H9 (cell line): ENCODE measurements at regions not wholly inside any gene's neighbourhood (a gene's known extent, or its start where the extent isn't known, plus 50 kb on each side); places are given as distances from the start of the nearest gene placed in this dataset.

ENCODE experiments used
- DNase-seq: peaks from one replicate; pipeline ENCODE4 v3.0.0-alpha.2; 2017
- H2AFZ ChIP-seq: one replicate; pipeline ENCODE4 v1.6.1; 2013; ENCODE audit warnings: mild to moderate bottlenecking, low read length, control low read depth, moderate library complexity
- H2AK5ac ChIP-seq: 2 replicates; pipeline ENCODE4 v1.6.1; 2013; ENCODE audit warnings: low read length, control low read depth, mixed read lengths; ENCODE audit not compliant: insufficient read length
- H2BK120ac ChIP-seq: one replicate; pipeline ENCODE4 v1.6.1; 2013; ENCODE audit warnings: low read depth, mild to moderate bottlenecking, low read length, control low read depth, inconsistent platforms; ENCODE audit not compliant: poor library complexity, severe bottlenecking
- H2BK12ac ChIP-seq: 2 replicates; pipeline ENCODE4 v1.6.1; 2013; ENCODE audit warnings: low read length, control low read depth, mixed read lengths, low read depth; ENCODE audit not compliant: insufficient read length
- H2BK15ac ChIP-seq: 2 replicates; pipeline ENCODE4 v1.6.1; 2013; ENCODE audit warnings: low read depth, low read length, control low read depth
- H2BK20ac ChIP-seq: one replicate; pipeline ENCODE4 v1.6.1; 2013; ENCODE audit warnings: low read depth, mild to moderate bottlenecking, low read length, control low read depth, inconsistent platforms; ENCODE audit not compliant: poor library complexity, severe bottlenecking
- H2BK5ac ChIP-seq: 2 replicates; pipeline ENCODE4 v1.6.1; 2013; ENCODE audit warnings: low read length, control low read depth, mixed read lengths; ENCODE audit not compliant: insufficient read length
- H3K14ac ChIP-seq: 2 replicates; pipeline ENCODE4 v1.6.1; 2013; ENCODE audit warnings: low read length, control low read depth; ENCODE audit not compliant: insufficient read depth
- H3K18ac ChIP-seq: 2 replicates; pipeline ENCODE4 v1.6.1; 2013; ENCODE audit warnings: low read depth, mild to moderate bottlenecking, mixed read lengths, low read length, control low read depth; ENCODE audit not compliant: insufficient read length
- H3K23ac ChIP-seq: 2 replicates; pipeline ENCODE4 v1.6.1; 2013; ENCODE audit warnings: low read length, control low read depth, mixed read lengths, low read depth; ENCODE audit not compliant: insufficient read length
- H3K23me2 ChIP-seq: 2 replicates; pipeline ENCODE4 v1.6.1; 2013; ENCODE audit warnings: low read depth, mild to moderate bottlenecking, mixed read lengths, low read length, control low read depth; ENCODE audit not compliant: insufficient read length, poor library complexity, severe bottlenecking
- H3K27ac ChIP-seq: 2 replicates; pipeline ENCODE4 v1.5.1; 2013; ENCODE audit warnings: low read length, control low read depth, mixed read lengths, low read depth; ENCODE audit not compliant: insufficient read length
- H3K27me3 ChIP-seq: 2 replicates; pipeline ENCODE4 v1.6.1; 2013; ENCODE audit warnings: low read length, control low read depth, inconsistent platforms; ENCODE audit not compliant: insufficient read depth
- H3K4ac ChIP-seq: 2 replicates; pipeline ENCODE4 v1.6.1; 2013; ENCODE audit warnings: low read depth, mild to moderate bottlenecking, control low read depth, inconsistent platforms, low read length, moderate library complexity
- H3K4me1 ChIP-seq: 2 replicates; pipeline ENCODE4 v1.6.1; 2013; ENCODE audit warnings: low read length, control low read depth, inconsistent platforms; ENCODE audit not compliant: insufficient read depth
- H3K4me2 ChIP-seq: 2 replicates; pipeline ENCODE4 v1.6.1; 2013; ENCODE audit warnings: low read length, control low read depth, mixed read lengths; ENCODE audit not compliant: insufficient read length, insufficient read depth
- H3K56ac ChIP-seq: 2 replicates; pipeline ENCODE4 v1.6.1; 2013; ENCODE audit warnings: low read depth, mild to moderate bottlenecking, mixed read lengths, low read length, control low read depth; ENCODE audit not compliant: insufficient read length
- H3K79me1 ChIP-seq: 2 replicates; pipeline ENCODE4 v1.6.1; 2013; ENCODE audit warnings: low read depth, mild to moderate bottlenecking, moderate library complexity, low read length, control low read depth, inconsistent platforms; ENCODE audit not compliant: insufficient read depth, poor library complexity, severe bottlenecking
- H3K79me2 ChIP-seq: 2 replicates; pipeline ENCODE4 v1.6.1; 2013; ENCODE audit warnings: low read length, control low read depth, inconsistent platforms; ENCODE audit not compliant: insufficient read depth
- H3K9ac ChIP-seq: 2 replicates; pipeline ENCODE4 v1.6.1; 2013; ENCODE audit warnings: low read length, control low read depth, mixed read lengths; ENCODE audit not compliant: insufficient read length; ENCODE audit errors: extremely low read depth
- H3K9me3 ChIP-seq: one replicate; pipeline ENCODE4 v1.6.1; 2013; ENCODE audit warnings: low read depth, low read length, inconsistent platforms; ENCODE audit not compliant: control insufficient read depth
- H3T11ph ChIP-seq: one replicate; pipeline ENCODE4 v1.6.1; 2013; ENCODE audit warnings: mild to moderate bottlenecking, low read length, control low read depth, inconsistent platforms
- H4K20me1 ChIP-seq: one replicate; pipeline ENCODE4 v1.6.1; 2013; ENCODE audit not compliant: control insufficient read depth, insufficient read length, insufficient read depth
- H4K5ac ChIP-seq: 2 replicates; pipeline ENCODE4 v1.6.1; 2013; ENCODE audit warnings: low read depth, mild to moderate bottlenecking, mixed read lengths, low read length, control low read depth; ENCODE audit not compliant: insufficient read length
- H4K8ac ChIP-seq: replicated peaks from 2 replicates; pipeline ENCODE4 v1.6.1; 2013; ENCODE audit warnings: low read length, control low read depth, mixed read lengths, low read depth; ENCODE audit not compliant: insufficient read length
- H4K91ac ChIP-seq: 2 replicates; pipeline ENCODE4 v1.6.1; 2013; ENCODE audit warnings: low read depth, mild to moderate bottlenecking, moderate library complexity, mixed read lengths, low read length, control low read depth; ENCODE audit not compliant: insufficient read length
- H3K27ac Mint-ChIP-seq, 3 experiments: 2 replicates in 2 of 3; 3 replicates in 1 of 3; pipeline ENCODE4 v1.8.0; 2020 to 2021; ENCODE audit warnings: mixed read lengths in 3 of 3, mild to moderate bottlenecking in 1 of 3, moderate library complexity in 1 of 3
- H3K27me3 Mint-ChIP-seq: 2 replicates; pipeline ENCODE4 v1.8.0; 2021; ENCODE audit warnings: low read depth, mild to moderate bottlenecking, moderate library complexity, mixed read lengths
- H3K36me3 Mint-ChIP-seq, 3 experiments: 2 replicates in 2 of 3; 3 replicates in 1 of 3; pipeline ENCODE4 v1.8.0; 2020 to 2021; ENCODE audit warnings: low read depth in 3 of 3, mixed read lengths in 3 of 3; ENCODE audit not compliant: insufficient read depth in 1 of 3
- H3K4me1 Mint-ChIP-seq, 2 experiments: 2 replicates each; pipeline ENCODE4 v1.8.0; 2020; ENCODE audit warnings: mixed read lengths in 2 of 2
- H3K4me3 Mint-ChIP-seq, 2 experiments: 2 replicates in 1 of 2; 3 replicates in 1 of 2; pipeline ENCODE4 v1.8.0; 2020 to 2021; ENCODE audit warnings: mild to moderate bottlenecking in 2 of 2, mixed read lengths in 2 of 2, moderate library complexity in 1 of 2
- H3K9me3 Mint-ChIP-seq, 2 experiments: 2 replicates in 1 of 2; 3 replicates in 1 of 2; pipeline ENCODE4 v1.8.0; 2020; ENCODE audit warnings: mild to moderate bottlenecking in 2 of 2, mixed read lengths in 2 of 2, moderate library complexity in 1 of 2
- CTCF ChIP-seq: fragments of 200-600 bp; sonication (generic); conservative IDR thresholded peaks from 3 replicates; pipeline ENCODE4 v1.8.0; 2021; ENCODE audit warnings: antibody characterized with exemption, mild to moderate bottlenecking
- WGBS: extraction: QIAGEN DNeasy Blood & Tissue Kit; methylation state at CpG from one replicate; pipeline ENCODE4 v1.1.7; 2013; ENCODE audit warnings: missing lambda C conversion rate, low lambda C conversion rate, mixed read lengths; ENCODE audit not compliant: insufficient read length; ENCODE audit errors: extremely low coverage; 5-methylcytosine and 5-hydroxymethylcytosine counted together

- Histone ChIP-seq H4K20me1 (no peaks in the 10 kb centered on the region), H3K79me2 (no peaks in the 10 kb centered on the region), H3K79me1 (no peaks in the 10 kb centered on the region), H4K5ac (no peak overlapping the region), H2BK15ac (no peak overlapping the region), H3K18ac (no peak overlapping the region), H3K27me3 (no peaks in the 10 kb centered on the region), H3K27ac (no peak overlapping the region), H2BK12ac (no peak overlapping the region), H3K14ac (no peak overlapping the region), H3K23me2 (no peaks in the 10 kb centered on the region), H2BK120ac (no peak overlapping the region), H3K56ac (no peak overlapping the region), H3T11ph (no peak overlapping the region), H3K4ac (no peak overlapping the region), H3K4me1 (no peaks in the 10 kb centered on the region), H3K23ac (no peak overlapping the region), H2BK20ac (no peak overlapping the region), H3K9me3 (no peaks in the 10 kb centered on the region), H4K8ac (no peak overlapping the region), H3K9ac (no peak overlapping the region), H2AK5ac (no peak overlapping the region), H3K4me2 (no peak overlapping the region), H4K91ac (no peak overlapping the region), H2AFZ (no peak overlapping the region), H2BK5ac (no peak overlapping the region)
- peaks cover 0 to 2% (median 0%) of the 10 kb centered on the region in 3 experiments; a peak in 1 of 7 replicates for H3K36me3 Mint-ChIP-seq
- no peak overlapping the region for H3K4me3 Mint-ChIP-seq
- WGBS, result no CpG with 5 or more reads among the region's 16 CpGs
- peaks cover 17% of the 10 kb centered on the region for H3K27me3 Mint-ChIP-seq
- no peak for TF ChIP-seq CTCF
- peaks cover 0 to 7% of the 10 kb centered on the region in 2 experiments; a peak in 2 of 5 replicates for H3K9me3 Mint-ChIP-seq
- no peak overlapping the region for H3K27ac Mint-ChIP-seq
- peaks cover 32 to 45% of the 10 kb centered on the region in 2 experiments for H3K4me1 Mint-ChIP-seq
- no peak for DNase-seq
These were observed 59.8 kb upstream of the SIRPA start for GRCh38 chr20:1835186-1836035.
